GM12892 (cell line): ENCODE measurements at regions not wholly inside any gene's neighbourhood (a gene's known extent, or its start where the extent isn't known, plus 50 kb on each side); places are given as distances from the start of the nearest gene placed in this dataset.
"Not testable (repeated sequence)": the region's sequence is repeated elsewhere in the genome, so short reads cannot be mapped to it uniquely, and the experiment has no call there.

Source experiments
- DNase-seq: peaks from one replicate; pipeline ENCODE4 v3.0.0; 2011; ENCODE audit not compliant: insufficient read length
- FAIRE-seq: peaks from 2 replicates; lab custom pipeline; 2011; peaks lifted over from hg19 to GRCh38; lab: Jason Lieb, UNC

- FAIRE-seq, DNase-seq: not testable (repeated sequence)
These were observed 111.8 kb upstream of the SEC22B start for GRCh38 chr1:120288167-120288566.

- not testable (repeated sequence) for DNase-seq, FAIRE-seq
These were observed 106.6 kb upstream of the SEC22B start for GRCh38 chr1:120282744-120283464.

DNA sequence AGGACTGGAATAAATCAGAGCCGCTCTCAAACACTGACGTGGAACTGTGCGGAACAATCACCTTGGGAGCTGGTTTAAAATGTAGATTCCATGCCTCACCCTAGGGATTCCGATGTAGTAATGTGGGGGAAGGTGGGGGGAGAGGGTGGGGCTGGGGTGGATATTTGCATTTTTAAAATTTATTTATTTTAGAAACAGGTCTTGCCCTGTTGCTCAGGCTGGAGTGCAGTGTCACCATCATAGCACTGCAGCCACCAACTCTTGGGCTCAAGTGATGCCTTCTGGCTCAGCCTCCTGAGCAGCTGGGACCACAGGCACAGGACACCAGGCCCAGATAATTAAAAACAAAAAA, 101.9 kb upstream of the SEC22B start:
- FAIRE-seq, DNase-seq: not testable (repeated sequence)

DNA sequence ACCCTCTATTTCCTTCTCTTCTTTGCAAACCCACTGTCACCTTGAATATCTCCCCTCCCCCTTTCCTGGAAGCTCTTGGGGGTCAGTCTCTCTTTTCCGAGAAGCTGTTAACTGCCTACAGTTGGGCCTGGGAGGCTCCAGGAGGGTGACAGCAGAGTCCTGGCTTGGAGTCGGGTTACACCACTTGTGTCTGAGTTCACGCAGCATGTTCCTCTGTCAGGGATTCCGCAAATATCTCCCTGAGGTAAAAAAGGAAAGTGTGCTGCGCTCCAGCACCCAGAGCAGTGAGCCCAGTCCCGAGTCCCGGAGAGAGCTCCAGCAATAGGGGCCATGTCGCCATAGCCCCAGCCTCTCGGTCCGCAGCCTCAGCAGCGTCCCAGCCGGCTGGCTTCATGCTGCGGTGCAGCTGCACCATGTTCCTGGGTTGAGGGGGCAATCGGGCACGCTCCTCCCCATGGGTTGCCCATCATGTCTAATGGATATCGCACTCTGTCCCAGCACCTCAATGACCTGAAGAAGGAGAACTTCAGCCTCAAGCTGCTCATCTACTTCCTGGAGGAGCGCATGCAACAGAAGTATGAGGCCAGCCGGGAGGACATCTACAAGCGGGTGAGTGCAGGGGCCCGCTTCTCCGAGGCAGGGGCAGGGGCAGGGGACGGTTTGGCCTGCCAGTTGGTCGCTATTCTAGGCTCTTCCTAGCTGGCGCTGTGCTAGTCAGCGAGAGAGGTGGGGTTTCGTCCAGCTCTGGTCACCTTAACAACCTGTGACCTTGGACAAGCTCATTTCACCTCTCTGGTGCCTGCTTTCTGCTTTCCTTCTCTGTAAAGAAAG, 101.3 kb upstream of the SEC22B start:
- DNase-seq, FAIRE-seq: not testable (repeated sequence)

DNA sequence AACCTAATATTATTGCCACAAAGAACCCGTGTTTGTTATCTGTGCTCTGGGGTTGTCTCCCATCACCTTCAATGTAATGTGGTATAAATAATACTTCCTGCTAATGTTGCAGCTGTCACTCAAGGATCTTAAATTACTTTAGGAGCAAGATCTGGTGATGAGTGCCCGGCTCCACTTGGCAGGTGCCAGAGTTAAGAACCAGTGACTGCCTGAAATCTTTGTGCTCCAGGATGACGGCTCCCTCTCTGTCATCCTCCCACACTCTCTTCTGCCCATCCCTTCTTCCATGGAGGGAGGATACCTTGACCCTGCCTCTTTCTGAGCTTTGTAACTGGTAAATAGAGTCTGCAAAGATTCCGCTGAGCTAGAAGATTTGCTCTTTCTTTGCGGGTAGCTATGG, 100.4 kb upstream of the SEC22B start:
- DNase-seq, FAIRE-seq: not testable (repeated sequence)

GRCh38 chr1:120274438-120274837, 98.1 kb upstream of the SEC22B start:
- not testable (repeated sequence) for DNase-seq

DNA sequence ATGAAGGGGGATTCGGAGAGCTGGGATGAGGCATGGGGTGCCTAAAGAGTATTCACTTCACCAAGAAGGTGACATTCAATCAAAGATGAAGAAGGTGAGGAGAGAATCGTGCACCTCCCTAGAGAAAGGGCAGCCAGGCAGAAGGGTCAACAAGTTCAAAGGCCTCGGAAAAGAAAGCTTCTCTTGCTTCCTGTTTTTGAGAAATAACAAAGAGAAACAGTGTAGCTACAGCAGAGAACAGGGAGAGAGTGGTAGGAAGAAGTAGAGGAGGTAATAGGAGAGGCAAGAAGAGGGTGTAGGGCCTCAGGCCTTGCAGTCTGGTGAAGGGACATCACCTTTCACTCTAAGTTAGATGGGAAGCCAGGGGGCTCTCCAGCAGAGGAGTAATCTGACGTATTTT, 97.0 kb upstream of the SEC22B start:
- not testable (repeated sequence) for DNase-seq, FAIRE-seq

More at GRCh38 chr1:120274438-120274837, 98.1 kb upstream of the SEC22B start:
- FAIRE-seq: not testable (repeated sequence)

DNA sequence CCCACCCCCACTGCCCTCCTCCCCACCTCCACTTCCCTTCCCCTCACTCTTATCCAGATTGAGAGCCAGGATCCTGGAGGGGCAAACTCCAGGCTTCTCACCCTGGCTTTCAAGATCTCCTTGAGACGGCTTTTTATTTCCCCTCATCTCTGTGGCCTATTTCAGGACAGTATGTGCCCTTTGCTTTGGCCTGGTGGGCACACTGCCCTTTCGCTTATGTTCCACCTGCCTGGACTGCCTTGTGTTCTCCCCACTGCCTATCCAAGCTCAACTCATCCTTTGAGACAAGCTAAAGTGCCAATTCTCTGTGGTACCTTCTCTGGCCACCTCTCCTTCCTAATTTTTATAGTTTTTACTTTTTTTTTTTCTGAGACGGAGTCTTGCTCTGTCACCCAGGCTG, 95.9 kb upstream of the SEC22B start:
- not testable (repeated sequence) for DNase-seq

GRCh38 chr1:120271561-120272221, 95.4 kb upstream of the SEC22B start:
- DNase-seq, FAIRE-seq: not testable (repeated sequence)

More for the DNA sequence above, 95.9 kb upstream of the SEC22B start:
- not testable (repeated sequence) for FAIRE-seq

GRCh38 chr1:120267894-120268551, 91.7 kb upstream of the SEC22B start:
- FAIRE-seq, DNase-seq: not testable (repeated sequence)

GRCh38 chr1:120264564-120264963, 88.2 kb upstream of the SEC22B start:
- not testable (repeated sequence) for FAIRE-seq, DNase-seq

- not testable (repeated sequence) for FAIRE-seq, DNase-seq
These were observed 86.8 kb upstream of the SEC22B start for GRCh38 chr1:120262791-120263751.

GRCh38 chr1:120257778-120258105, 81.4 kb upstream of the SEC22B start:
- DNase-seq, FAIRE-seq: not testable (repeated sequence)

DNA sequence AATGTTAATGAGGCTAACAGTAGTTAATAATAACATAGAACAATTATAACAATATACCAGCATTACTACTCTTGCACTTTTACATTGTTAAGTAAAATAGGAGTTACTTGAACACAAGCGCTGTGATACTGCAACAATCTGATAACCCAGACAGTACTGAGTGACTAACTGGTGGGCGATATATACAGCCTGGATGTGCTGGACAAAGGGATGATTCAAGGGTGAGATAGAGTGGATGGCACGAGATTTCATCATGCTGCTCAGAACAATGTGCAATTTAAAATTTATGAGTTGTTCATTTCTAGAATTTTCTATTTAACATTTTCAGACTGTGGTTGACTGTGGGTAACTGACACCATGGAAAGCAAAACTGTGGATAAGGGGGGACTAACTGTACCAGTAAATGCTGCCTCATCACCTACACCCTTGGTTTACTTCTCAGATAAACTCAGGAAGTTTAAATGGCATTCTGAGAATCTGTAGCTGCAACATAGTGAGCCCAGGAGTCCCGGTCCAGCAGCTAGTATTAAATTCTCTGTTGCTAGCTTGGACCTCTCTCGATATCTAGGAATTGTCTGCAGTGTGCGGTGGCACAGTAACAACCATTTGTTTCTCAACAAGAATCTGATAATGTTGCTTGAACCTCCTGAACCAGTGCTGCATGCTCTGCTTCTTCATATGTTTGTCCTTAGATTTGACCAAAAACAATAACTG, 80.9 kb upstream of the SEC22B start:
- DNase-seq, FAIRE-seq: not testable (repeated sequence)

GRCh38 chr1:120250756-120251155, 74.4 kb upstream of the SEC22B start:
- not testable (repeated sequence) for FAIRE-seq, DNase-seq

DNA sequence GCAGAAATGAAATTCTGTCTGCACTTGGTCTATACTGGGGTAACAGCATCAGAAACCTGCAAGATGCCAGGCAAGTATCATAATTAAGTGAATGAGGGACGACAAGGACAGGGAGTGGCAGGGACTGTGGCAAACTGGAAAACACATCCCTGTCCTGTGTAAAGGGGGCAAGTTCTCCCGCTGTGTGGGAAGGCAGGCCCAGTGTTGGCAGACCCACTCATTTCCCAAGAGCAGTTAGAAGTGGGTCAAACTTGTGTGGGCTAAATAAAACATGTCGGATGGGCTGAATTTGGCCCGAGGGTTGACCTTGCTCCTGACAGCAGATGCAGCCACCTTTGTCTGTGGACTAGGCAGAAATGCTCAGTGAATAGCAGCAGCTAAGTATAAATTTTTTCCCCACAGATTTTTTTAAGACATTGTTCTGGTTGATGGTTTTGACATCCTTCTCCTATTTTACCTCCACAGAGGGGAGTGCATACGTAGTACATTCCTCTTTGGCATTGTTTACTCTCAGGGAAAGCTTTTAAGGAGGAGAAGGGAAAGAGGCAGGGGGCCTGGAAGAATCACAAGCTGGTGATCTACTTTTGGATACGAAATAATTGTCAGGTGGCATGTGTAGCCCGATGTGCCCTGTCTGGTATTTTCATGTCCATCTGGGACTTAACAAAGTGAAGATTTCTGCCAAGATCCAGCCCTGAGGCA, 72.6 kb upstream of the SEC22B start:
- DNase-seq: not testable (repeated sequence)

GRCh38 chr1:120248203-120248602, 71.9 kb upstream of the SEC22B start:
- not testable (repeated sequence) for FAIRE-seq, DNase-seq

More for the DNA sequence above, 72.6 kb upstream of the SEC22B start:
- FAIRE-seq: not testable (repeated sequence)
